ENCODE measurements at regions not wholly inside any gene's neighbourhood (a gene's known extent, or its start where the extent isn't known, plus 50 kb on each side); places are given as distances from the start of the nearest gene placed in this dataset.

- Histone ChIP-seq H3K56ac (ENCODE audit: insufficient read length, low read depth, low read length) (no peak overlapping the region), H3K18ac (ENCODE audit: insufficient read length, low read depth, low read length) (no peak overlapping the region), H4K91ac (ENCODE audit: insufficient read length, low read depth, low read length) (no peak overlapping the region), H3K27ac (ENCODE audit: insufficient read length, low read depth, low read length) (no peak overlapping the region), H3K9me3 (ENCODE audit: control insufficient read depth, low read depth, low read length) (peaks cover 3% of the 10 kb centered on the region), H3K4ac (ENCODE audit: low read depth, low read length) (no peak overlapping the region), H2BK5ac (ENCODE audit: insufficient read length, low read length) (no peak overlapping the region), H3K27me3 (ENCODE audit: insufficient read depth, low read length) (no peaks in the 10 kb centered on the region), H4K20me1 (ENCODE audit: control insufficient read depth, insufficient read depth, insufficient read length) (no peaks in the 10 kb centered on the region), H3K23ac (ENCODE audit: insufficient read length, low read depth, low read length) (no peak overlapping the region), H3K79me2 (ENCODE audit: insufficient read depth, low read length) (no peaks in the 10 kb centered on the region), H2BK15ac (ENCODE audit: low read depth, low read length) (no peak overlapping the region), H3T11ph (ENCODE audit: low read length) (no peak overlapping the region), H3K79me1 (ENCODE audit: insufficient read depth, low read depth, low read length, poor library complexity, severe bottlenecking) (no peaks in the 10 kb centered on the region), H2BK12ac (ENCODE audit: insufficient read length, low read depth, low read length) (no peak overlapping the region), H4K8ac (replicated peaks; ENCODE audit: insufficient read length, low read depth, low read length) (no peak overlapping the region), H2AFZ (ENCODE audit: low read length) (no peak overlapping the region), H3K23me2 (ENCODE audit: insufficient read length, low read depth, low read length, poor library complexity, severe bottlenecking) (no peaks in the 10 kb centered on the region), H3K14ac (ENCODE audit: insufficient read depth, low read length) (no peak overlapping the region), H3K4me2 (ENCODE audit: insufficient read depth, insufficient read length, low read length) (no peak overlapping the region), H4K5ac (ENCODE audit: insufficient read length, low read depth, low read length) (no peak overlapping the region), H3K9ac (ENCODE audit: extremely low read depth, insufficient read length, low read length) (no peak overlapping the region), H2BK120ac (ENCODE audit: low read depth, low read length, poor library complexity, severe bottlenecking) (no peak overlapping the region), H2AK5ac (ENCODE audit: insufficient read length, low read length) (no peak overlapping the region), H2BK20ac (ENCODE audit: low read depth, low read length, poor library complexity, severe bottlenecking) (no peak overlapping the region), H3K4me1 (ENCODE audit: insufficient read depth, low read length) (no peaks in the 10 kb centered on the region)
- H3K36me3 Mint-ChIP-seq (ENCODE audit: insufficient read depth in 1 of 3, low read depth in 3 of 3), result peaks cover 0 to 8% (median 0%) of the 10 kb centered on the region in 3 experiments; a peak in 3 of 7 replicates
- peaks cover 4 to 6% of the 10 kb centered on the region in 2 experiments; a peak in 1 of 4 replicates for H3K4me1 Mint-ChIP-seq
- no CpG with 5 or more reads among the region's 3 CpGs for WGBS (ENCODE audit: extremely low coverage, insufficient read length, low lambda C conversion rate)
- no peak overlapping the region for H3K27ac Mint-ChIP-seq
- no peaks in the 10 kb centered on the region; the same call in none of the 2 replicates for H3K27me3 Mint-ChIP-seq (ENCODE audit: low read depth)
- DNase-seq, result no peak
- no peak for TF ChIP-seq CTCF (conservative IDR thresholded peaks at IDR 0.05)
- H3K4me3 Mint-ChIP-seq, result no peak overlapping the region
- peaks cover 8 to 11% of the 10 kb centered on the region in 2 experiments; a peak in 4 of 5 replicates for H3K9me3 Mint-ChIP-seq
These were observed 314.0 kb upstream of the ID2 start for GRCh38 chr2:8367833-8368232.

Data from H9 (cell line).